Activated naive CD4-positive, alpha-beta T cell treated with anti-CD3 and anti-CD28 coated beads for 36 hours (primary cell): ENCODE measurements at regions not wholly inside any gene's neighbourhood (a gene's known extent, or its start where the extent isn't known, plus 50 kb on each side); places are given as distances from the start of the nearest gene placed in this dataset.

ENCODE experiments used
- CTCF ChIA-PET: fragments of 350-600 bp; sonication (Branson Sonifier 250); formaldehyde crosslinking; loops from one replicate; lab custom pipeline; 2021; ENCODE audit warnings: antibody characterized with exemption; lab: Charles Lee
- DNase-seq: peaks from one replicate; pipeline ENCODE4 v3.0.0-alpha.2; 2020
- H3K27ac Mint-ChIP-seq: one replicate; pipeline ENCODE4 v1.8.0; 2021; ENCODE audit warnings: mild to moderate bottlenecking, mixed read lengths
- H3K27me3 Mint-ChIP-seq: one replicate; pipeline ENCODE4 v1.8.0; 2021; ENCODE audit warnings: low read depth, mixed read lengths
- H3K36me3 Mint-ChIP-seq: one replicate; pipeline ENCODE4 v1.8.0; 2021; ENCODE audit warnings: low read depth, mixed read lengths
- H3K4me1 Mint-ChIP-seq: one replicate; pipeline ENCODE4 v1.8.0; 2021; ENCODE audit warnings: low read depth, mixed read lengths
- H3K4me3 Mint-ChIP-seq: one replicate; pipeline ENCODE4 v1.8.0; 2021; ENCODE audit warnings: mild to moderate bottlenecking, moderate library complexity, mixed read lengths
- H3K9me3 Mint-ChIP-seq: one replicate; pipeline ENCODE4 v1.8.0; 2021; ENCODE audit warnings: mixed read lengths
- intact Hi-C: fragments of 100-400 bp; cut with micrococcal nuclease; formaldehyde crosslinking; loops from one replicate; pipeline ENCODE4 v1.15.1; 2023

DNA sequence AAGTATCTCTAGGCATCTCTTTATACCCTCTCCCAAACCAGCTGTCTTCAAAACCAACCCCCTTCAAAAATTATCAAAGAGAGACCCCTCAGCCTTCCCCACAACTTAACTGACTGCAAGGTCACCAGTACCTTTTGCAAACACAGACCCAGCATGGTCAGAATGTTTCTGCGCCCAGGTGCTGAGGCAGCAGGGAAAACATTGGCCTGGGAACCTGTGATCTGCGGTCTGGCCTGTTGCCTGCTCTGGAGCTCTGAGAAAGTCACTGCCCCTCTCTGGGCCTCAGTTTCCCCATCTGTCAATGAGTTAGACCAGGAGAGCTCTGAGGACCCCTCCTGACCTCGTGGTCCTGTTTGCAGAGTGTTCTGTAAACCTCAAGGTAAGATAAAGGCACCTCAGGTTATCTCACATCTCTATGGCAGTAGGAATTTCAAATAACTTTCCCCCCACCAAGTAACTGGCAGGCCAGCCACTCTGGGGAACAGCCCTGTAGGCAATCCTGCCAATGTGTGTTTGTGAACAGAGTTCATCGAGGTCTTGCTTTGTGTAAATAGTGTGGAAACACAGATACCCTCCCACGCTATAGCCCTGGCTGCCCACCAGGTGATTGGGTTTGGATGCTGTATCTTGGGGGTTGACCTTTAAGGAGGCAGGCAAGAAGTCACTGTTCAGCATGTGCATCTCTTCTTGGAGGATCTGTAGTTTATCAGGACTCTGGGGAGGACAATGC, 50.0 kb upstream of the SMAD6 start:
- CTCF ChIA-PET: no interaction called here
- peaks cover 9% of the 10 kb centered on the region for H3K4me1 Mint-ChIP-seq
- no peaks in the 10 kb centered on the region for H3K9me3 Mint-ChIP-seq
- no peak for DNase-seq
- no peaks in the 10 kb centered on the region for H3K36me3 Mint-ChIP-seq
- no peak overlapping the region for H3K4me3 Mint-ChIP-seq
- no peaks in the 10 kb centered on the region for H3K27me3 Mint-ChIP-seq
- intact Hi-C loops: loop anchor here (10.0 kb wide), 1 partner anchor 53 kb away; the partner anchor contains the start of gene SMAD6
- H3K27ac Mint-ChIP-seq: no peak overlapping the region
